ENCODE measurements at regions not wholly inside any gene's neighbourhood (a gene's known extent, or its start where the extent isn't known, plus 50 kb on each side); places are given as distances from the start of the nearest gene placed in this dataset.

DNA sequence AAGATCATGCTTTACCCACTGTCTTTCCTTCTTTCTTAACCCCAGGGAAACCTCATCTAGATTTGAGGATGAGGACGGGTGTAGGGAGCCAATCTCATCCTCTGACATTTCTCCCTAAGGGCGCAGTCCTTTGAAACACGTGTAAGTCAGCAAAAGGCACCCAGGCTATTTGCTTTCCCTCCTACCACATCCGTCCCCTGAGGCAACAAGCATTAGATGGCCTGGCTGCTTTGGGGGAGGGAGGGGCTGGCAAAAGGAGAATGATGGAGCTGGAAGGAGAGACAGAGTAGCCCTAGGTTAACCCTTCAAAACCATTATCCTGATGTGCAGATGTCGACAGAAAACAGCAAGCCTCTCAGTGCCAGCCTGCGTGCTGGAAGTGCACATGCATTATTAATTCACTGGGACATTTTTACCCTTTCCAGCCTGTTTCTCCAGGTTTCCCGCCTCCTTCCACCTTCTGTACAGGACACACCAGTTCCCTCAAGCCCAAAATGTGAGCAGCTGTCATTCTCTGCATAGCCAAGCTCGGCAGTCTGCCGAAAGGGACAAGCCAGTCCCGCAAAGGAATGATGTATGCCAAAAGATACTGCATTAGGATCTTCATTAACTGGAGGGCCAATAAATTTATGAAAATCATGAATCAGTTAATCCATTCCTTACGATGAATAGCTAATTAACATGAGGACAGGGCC, 547.2 kb downstream of the CD83 start:
- FAIRE-seq (no peak), ATAC-seq (no peak), DNase-seq (ENCODE audit: low spot score) (no peak)
- in situ Hi-C loops (cut with HindIII; ENCODE audit: extremely low pct_ligation_motif_present, low pct_unique_long_range_greater_than_20kb) = no loop called here
- no peaks in the 10 kb centered on the region for H3K36me3 ChIP-seq (replicated peaks in 1 of 2; ENCODE audit: control insufficient read depth in 1 of 2, insufficient read depth in 2 of 2, low read length in 2 of 2)
- CTCF ChIA-PET (ENCODE audit: low intra/inter-chr PET ratio, low total read pairs) = no interaction called here
- no peak overlapping the region for H3K4me3 ChIP-seq (replicated peaks in 1 of 3; ENCODE audit: insufficient read depth in 1 of 3, low read depth in 2 of 3, low read length in 3 of 3)
- H3K9ac ChIP-seq (ENCODE audit: insufficient read depth, low read depth, low read length) = no peak overlapping the region
- H2AFZ ChIP-seq (ENCODE audit: low read length) = no peak overlapping the region
- no TSS peak for BruUV-seq (replicated peaks)
- WGBS (ENCODE audit: low lambda C conversion rate) = 35% methylated on average over 11 of the region's 11 CpGs
- intact Hi-C loops (cut with micrococcal nuclease; ENCODE audit: unreplicated experiment) = no loop called here
- no peak overlapping the region for H3K4me2 ChIP-seq (ENCODE audit: low read depth, low read length)
- H3K27ac ChIP-seq (ENCODE audit: extremely low read length, insufficient read depth, low read length) = no peak overlapping the region
- H3K4me1 ChIP-seq (ENCODE audit: insufficient read depth, low read length) = no peaks in the 10 kb centered on the region
- H4K20me1 ChIP-seq (ENCODE audit: insufficient read depth, low read length) = no peaks in the 10 kb centered on the region
- no peaks in the 10 kb centered on the region for H3K79me2 ChIP-seq (ENCODE audit: insufficient read depth, low read length)
- H3K9me3 ChIP-seq (ENCODE audit: low read length) = no peaks in the 10 kb centered on the region
- POLR2A ChIA-PET = no interaction called here
- no peaks in the 10 kb centered on the region for H3K27me3 ChIP-seq (ENCODE audit: control insufficient read depth in 1 of 2, insufficient read depth in 2 of 2, low read length in 2 of 2)
- TF ChIP-seq SMARCE1 (IDR thresholded peaks at IDR 0.05; ENCODE audit: borderline replicate concordance) (no peak), REPIN1 (CRISPR knock-in tag; IDR thresholded peaks at IDR 0.05; ENCODE audit: borderline replicate concordance, low read depth) (no peak), ZNF776 (CRISPR knock-in tag; IDR thresholded peaks at IDR 0.05) (no peak), TCF7L2 (IDR thresholded peaks at IDR 0.05; ENCODE audit: low read depth, low read length) (no peak), LRRFIP1 (CRISPR knock-in tag; conservative IDR thresholded peaks at IDR 0.05) (no peak), SRF (IDR thresholded peaks at IDR 0.05; ENCODE audit: low read depth, low read length) (no peak)
- TF ChIP-seq, protein P1, sequence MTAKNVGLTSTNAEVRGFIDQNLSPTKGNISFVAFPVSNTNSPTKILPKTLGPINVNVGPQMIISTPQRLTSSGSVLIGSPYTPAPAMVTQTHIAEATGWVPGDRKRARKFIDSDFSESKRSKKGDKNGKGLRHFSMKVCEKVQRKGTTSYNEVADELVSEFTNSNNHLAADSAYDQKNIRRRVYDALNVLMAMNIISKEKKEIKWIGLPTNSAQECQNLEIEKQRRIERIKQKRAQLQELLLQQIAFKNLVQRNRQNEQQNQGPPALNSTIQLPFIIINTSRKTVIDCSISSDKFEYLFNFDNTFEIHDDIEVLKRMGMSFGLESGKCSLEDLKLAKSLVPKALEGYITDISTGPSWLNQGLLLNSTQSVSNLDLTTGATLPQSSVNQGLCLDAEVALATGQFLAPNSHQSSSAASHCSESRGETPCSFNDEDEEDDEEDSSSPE (CRISPR knock-in tag; IDR thresholded peaks at IDR 0.05) = no peak
- TF ChIP-seq, protein P2, sequence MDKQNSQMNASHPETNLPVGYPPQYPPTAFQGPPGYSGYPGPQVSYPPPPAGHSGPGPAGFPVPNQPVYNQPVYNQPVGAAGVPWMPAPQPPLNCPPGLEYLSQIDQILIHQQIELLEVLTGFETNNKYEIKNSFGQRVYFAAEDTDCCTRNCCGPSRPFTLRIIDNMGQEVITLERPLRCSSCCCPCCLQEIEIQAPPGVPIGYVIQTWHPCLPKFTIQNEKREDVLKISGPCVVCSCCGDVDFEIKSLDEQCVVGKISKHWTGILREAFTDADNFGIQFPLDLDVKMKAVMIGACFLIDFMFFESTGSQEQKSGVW (CRISPR knock-in tag; IDR thresholded peaks at IDR 0.05; ENCODE audit: borderline replicate concordance) = no peak

Measured in HepG2 (cell line).